ENCODE measurements at regions not wholly inside any gene's neighbourhood (a gene's known extent, or its start where the extent isn't known, plus 50 kb on each side); places are given as distances from the start of the nearest gene placed in this dataset.

- DNase-seq (ENCODE audit: low spot score): no peak
Observed at GRCh38 chr5:91283899-91284298, 99.2 kb downstream of the ARRDC3 start.

- DNase-seq (ENCODE audit: low spot score): no peak
Observed at GRCh38 chr5:91283326-91283725, 99.8 kb downstream of the ARRDC3 start.

GRCh38 chr5:91282210-91282609 is 100.9 kb downstream of the ARRDC3 start:
- no peak for DNase-seq (ENCODE audit: low spot score)

GRCh38 chr5:91281401-91281800 is 101.7 kb downstream of the ARRDC3 start:
- no peak for DNase-seq (ENCODE audit: low spot score)

- peak; percentile 89 for DNase-seq (ENCODE audit: low spot score)
Observed at GRCh38 chr5:91280362-91281269, 102.5 kb downstream of the ARRDC3 start.

GRCh38 chr5:91277840-91278239 is 105.3 kb downstream of the ARRDC3 start:
- DNase-seq (ENCODE audit: low spot score): no peak

GRCh38 chr5:91277093-91277626 is 106.0 kb downstream of the ARRDC3 start:
- DNase-seq (ENCODE audit: low spot score): no peak

- DNase-seq (ENCODE audit: low spot score): peak; percentile 47
Observed at GRCh38 chr5:91272858-91273257, 110.3 kb downstream of the ARRDC3 start.

- no peak for DNase-seq (ENCODE audit: low spot score)
Observed at GRCh38 chr5:91271999-91272398, 111.1 kb downstream of the ARRDC3 start.

GRCh38 chr5:91269198-91269597 is 113.9 kb downstream of the ARRDC3 start:
- no peak for DNase-seq (ENCODE audit: low spot score)

GRCh38 chr5:91266184-91266705 is 116.9 kb downstream of the ARRDC3 start:
- DNase-seq (ENCODE audit: low spot score): peak; percentile 50

- DNase-seq (ENCODE audit: low spot score): no peak
Observed at GRCh38 chr5:91264311-91265051, 118.6 kb downstream of the ARRDC3 start.

GRCh38 chr5:91263898-91264297 is 119.2 kb downstream of the ARRDC3 start:
- DNase-seq (ENCODE audit: low spot score): no peak

- no peak for DNase-seq (ENCODE audit: low spot score)
Observed at GRCh38 chr5:91257301-91257700, 125.8 kb downstream of the ARRDC3 start.

- DNase-seq (ENCODE audit: low spot score): no peak
Observed at GRCh38 chr5:91256142-91256524, 127.0 kb downstream of the ARRDC3 start.

GRCh38 chr5:91255396-91256141 is 127.5 kb downstream of the ARRDC3 start:
- DNase-seq (ENCODE audit: low spot score): no peak

GRCh38 chr5:91252916-91253315 is 130.2 kb downstream of the ARRDC3 start:
- DNase-seq (ENCODE audit: low spot score): no peak

- DNase-seq (ENCODE audit: low spot score): no peak
Observed at GRCh38 chr5:91245871-91246270, 137.2 kb downstream of the ARRDC3 start.

- no peak for DNase-seq (ENCODE audit: low spot score)
Observed at GRCh38 chr5:91245074-91245452, 138.1 kb downstream of the ARRDC3 start.

GRCh38 chr5:91244380-91245073 is 138.6 kb downstream of the ARRDC3 start:
- DNase-seq (ENCODE audit: low spot score): no peak

- DNase-seq (ENCODE audit: low spot score): no peak
Observed at GRCh38 chr5:91243852-91244251, 139.3 kb downstream of the ARRDC3 start.
